GM21576 (cell line): ENCODE measurements at regions not wholly inside any gene's neighbourhood (a gene's known extent, or its start where the extent isn't known, plus 50 kb on each side); places are given as distances from the start of the nearest gene placed in this dataset.

Source experiments
- ATAC-seq: cut with Tn5 transposase; IDR thresholded peaks from one replicate; pipeline ENCODE4 v1.9.1; 2021; ENCODE audit warnings: mild to moderate bottlenecking, moderate library complexity; ENCODE audit not compliant: unreplicated experiment

- no peak for ATAC-seq
Measured at GRCh38 chr4:45368832-45369231, 642.5 kb upstream of the GNPDA2 start.

DNA sequence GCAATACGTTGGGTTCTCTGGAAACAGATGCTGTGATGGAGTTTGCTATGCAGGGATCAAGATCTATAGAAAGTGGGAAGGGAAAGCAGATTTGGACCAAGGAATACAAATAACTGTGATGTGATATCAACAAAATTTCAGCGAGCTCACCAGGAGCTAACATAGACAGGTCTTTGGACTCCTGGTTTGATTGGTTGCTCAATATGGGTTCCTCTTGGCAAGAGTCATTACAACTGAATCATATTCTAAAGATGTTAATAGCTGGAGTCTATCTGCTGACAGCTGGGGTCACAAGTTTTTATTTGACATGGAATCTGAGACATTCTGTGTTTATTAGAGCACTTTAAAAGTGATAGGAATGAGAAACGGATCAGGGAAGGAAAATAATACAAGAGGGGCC, 637.6 kb upstream of the GNPDA2 start:
- no peak for ATAC-seq

DNA sequence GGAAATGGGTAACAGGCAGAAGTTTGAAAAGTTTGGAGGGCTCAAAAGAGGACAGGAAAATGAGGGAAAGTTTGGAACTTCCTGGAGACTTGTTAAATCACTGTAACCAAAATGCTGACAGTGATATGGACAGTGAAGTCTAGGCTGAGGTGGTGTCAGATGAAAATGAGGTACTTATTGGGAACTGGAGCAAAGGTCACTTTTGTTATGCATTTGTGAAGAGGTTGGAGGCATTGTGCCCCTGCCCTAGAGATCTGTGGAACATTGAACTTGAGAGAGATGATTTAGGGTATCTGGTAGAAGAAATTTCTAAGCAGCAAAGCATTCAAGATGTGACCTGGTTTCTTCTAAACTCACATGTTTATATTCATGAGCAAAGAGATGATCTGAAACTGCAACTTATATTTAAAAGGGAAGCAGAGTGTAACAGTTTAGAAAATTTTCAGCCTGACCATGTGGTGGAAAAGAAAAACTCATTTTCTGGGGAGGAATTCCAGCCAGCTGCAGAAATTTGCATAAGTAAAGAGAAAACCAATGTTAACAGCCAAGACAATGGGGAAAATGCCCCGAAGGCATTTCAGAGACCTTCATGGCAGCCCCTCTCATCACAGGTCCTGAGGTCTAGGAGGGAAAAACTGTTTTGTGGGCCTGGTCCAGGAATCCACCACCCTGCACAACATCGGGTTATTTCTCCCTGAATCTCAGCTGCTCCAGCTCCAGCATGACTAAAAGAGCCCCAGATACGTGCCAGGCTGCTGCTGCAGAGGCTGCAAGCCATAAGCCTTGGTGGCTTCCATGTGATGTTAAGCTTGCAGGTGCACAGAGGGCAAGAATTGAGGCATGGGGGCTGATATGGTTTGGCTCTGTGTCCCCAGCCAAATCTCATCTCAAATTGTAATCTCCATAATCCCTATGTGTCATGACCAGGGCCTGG, 632.5 kb upstream of the GNPDA2 start:
- ATAC-seq: no peak

- ATAC-seq: no peak
Measured at GRCh38 chr4:45353161-45353560, 626.8 kb upstream of the GNPDA2 start.

GRCh38 chr4:45350438-45350837, 624.1 kb upstream of the GNPDA2 start:
- ATAC-seq: no peak

- no peak for ATAC-seq
Measured at GRCh38 chr4:45349859-45350258, 623.5 kb upstream of the GNPDA2 start.

DNA sequence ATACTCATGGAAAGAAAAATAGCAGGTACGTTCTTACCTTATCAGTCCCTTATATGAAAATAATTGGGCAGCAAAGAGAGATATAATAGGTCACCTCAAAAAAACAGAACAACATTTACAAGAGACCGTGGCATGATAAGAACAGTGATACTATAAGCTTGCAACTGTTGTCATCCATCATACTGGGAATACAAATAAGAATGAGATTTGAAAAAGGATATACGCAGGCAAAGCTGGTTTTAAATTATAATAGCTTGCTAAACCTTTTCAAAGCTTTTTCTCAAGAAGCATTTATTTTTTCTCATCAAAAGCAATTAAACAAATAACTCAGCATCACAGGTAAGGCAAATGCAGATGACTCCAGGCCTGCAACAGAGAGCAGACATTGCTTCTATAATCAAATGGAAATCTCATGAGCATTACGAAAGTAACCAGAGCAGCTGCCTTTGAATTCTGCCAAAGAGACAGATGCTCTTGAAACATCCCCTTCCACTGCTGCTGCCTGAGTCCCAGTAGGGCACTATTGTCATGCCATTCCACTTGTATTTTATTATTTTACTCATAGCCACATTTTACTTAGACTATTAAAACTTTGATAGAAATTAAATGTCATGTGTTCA, 620.6 kb upstream of the GNPDA2 start:
- no peak for ATAC-seq

DNA sequence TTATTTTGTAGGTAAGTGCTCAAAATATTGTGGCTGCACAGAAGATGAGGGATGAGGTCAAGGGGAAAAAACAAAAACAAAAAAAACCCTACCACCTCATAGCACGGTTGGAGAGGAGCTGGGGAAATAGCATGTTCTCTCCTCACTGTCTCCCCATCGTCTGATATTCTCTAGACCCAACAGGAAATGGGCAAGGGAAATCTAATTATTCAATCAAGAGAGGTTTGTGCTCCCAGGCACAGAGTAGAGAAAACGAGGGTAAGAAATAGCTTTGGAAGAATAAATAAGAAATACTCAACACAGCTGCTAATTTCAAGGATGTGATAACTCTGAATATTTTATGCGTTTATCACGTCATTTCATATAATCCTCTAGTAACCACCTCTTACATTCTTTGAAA, 619.2 kb upstream of the GNPDA2 start:
- ATAC-seq: no peak

GRCh38 chr4:45331802-45332201, 605.4 kb upstream of the GNPDA2 start:
- ATAC-seq: no peak

- ATAC-seq: no peak
Measured at GRCh38 chr4:45327544-45327943, 601.2 kb upstream of the GNPDA2 start.

- no peak for ATAC-seq
Measured at GRCh38 chr4:45324455-45325417, 598.4 kb upstream of the GNPDA2 start.

DNA sequence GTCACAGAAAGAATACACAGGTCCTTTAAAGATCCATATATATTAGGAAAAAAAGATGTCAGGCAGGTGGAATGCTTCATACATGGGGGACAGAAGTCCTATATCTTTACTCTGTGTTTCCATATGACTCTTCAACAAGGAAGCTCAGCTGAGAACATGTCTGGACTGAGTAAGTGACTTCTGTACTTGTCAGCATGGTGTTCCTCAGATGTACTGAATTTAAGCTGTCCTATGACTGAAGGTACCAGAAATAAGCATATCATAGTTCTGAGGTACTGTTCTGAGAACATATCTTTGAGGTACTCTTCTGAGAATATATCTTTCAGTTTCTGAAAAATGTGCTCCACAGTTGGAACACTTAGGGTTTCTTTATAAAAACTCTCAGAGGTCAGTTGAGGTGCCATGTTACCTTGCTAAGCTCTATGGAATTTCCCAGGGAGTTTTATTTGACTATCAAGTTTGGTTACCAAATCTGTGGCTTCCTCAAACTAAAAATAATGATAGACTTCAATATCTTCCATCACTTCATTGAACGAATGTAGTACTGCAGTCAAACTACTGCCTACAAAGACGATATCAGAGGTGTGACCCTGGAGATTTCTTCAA, 597.2 kb upstream of the GNPDA2 start:
- no peak for ATAC-seq

GRCh38 chr4:45317739-45318138, 591.4 kb upstream of the GNPDA2 start:
- no peak for ATAC-seq

DNA sequence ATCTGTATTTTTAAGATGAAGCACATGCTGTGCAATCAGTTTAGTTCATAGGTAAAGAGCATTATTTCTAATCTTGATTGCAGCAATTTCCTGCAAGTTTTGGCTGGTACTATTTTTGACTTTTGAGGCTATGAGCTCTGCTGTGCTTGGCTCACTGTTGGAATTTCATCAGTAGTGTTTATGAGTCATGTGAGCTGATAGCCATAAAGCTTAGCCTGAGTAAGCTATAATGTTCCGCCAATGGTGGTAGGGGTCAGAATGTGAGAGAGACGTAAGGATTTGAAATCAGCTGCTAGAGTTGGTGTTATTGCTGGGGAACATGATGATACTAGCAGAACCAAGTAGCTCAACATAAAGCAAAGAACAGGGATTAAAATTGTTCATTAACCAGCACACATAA, 590.9 kb upstream of the GNPDA2 start:
- no peak for ATAC-seq

DNA sequence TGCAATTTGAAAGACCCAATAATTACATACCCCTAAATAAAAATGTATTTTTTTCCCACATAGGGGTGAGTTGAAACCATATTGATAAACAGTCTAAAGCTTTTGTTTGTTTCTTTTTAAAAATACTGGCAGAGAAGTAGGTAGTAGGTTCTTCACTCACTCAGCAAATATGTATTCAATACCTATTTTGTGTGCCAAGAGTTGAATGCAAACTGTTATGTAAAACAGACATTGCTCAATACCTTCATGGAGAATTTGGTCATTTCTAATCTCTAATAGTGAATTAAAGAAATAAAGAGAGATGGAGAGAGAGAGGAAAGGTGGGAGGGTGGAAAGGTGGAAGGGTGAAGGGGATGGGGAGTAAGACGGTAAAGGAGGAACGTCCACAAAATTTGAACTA, 589.9 kb upstream of the GNPDA2 start:
- ATAC-seq: no peak

DNA sequence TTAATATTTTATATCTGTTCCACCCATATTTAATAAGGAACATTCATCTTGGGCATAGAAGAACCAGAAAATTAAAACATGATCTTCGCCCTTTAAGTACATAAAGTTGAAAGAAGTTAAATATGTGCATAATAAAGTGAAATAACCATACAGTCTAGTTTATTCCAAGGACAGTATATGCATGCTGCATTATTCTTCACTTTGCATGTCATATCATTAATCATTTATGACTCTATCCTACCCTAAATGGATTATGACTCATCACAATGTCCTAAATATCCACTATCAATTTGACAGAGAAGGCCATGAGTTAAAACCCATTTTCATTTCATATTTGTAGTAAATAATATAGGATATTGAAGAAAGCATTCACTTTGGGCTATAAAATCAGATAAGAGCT, 576.5 kb upstream of the GNPDA2 start:
- ATAC-seq: no peak

GRCh38 chr4:45294464-45294863, 568.1 kb upstream of the GNPDA2 start:
- ATAC-seq: no peak

GRCh38 chr4:45293335-45293734, 567.0 kb upstream of the GNPDA2 start:
- no peak for ATAC-seq

DNA sequence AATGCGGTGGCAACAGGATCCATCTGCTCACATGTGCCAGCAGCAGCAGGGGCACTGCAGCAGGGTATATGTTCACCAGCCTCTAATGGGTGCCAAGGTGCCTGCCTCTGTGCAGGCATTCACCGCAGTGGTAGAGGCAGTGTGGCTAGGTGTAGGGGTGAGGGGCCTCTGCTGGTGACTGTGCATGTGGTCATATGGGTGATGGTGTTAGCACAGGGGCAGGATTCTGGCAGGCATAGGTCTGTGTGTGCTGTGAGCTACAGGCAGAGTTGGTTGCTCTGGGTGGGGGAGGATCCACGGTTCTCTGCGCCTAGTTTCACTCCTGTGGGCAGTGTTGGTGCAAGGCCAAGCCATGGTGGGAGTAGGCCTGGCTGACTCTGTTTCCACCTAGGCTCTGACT, 566.5 kb upstream of the GNPDA2 start:
- ATAC-seq: no peak

GRCh38 chr4:45284400-45285085, 558.2 kb upstream of the GNPDA2 start:
- no peak for ATAC-seq
